ENCODE measurements at regions not wholly inside any gene's neighbourhood (a gene's known extent, or its start where the extent isn't known, plus 50 kb on each side); places are given as distances from the start of the nearest gene placed in this dataset.

- dilution Hi-C loops (cut with MboI; ENCODE audit: extremely low pct_ligation_motif_present, low sequenced_read_pairs) = no loop called here
- no peaks in the 10 kb centered on the region for H3K27me3 ChIP-seq (ENCODE audit: control insufficient read depth, extremely low read depth, insufficient read depth, low read length)
- no peaks in the 10 kb centered on the region for H3K9me3 ChIP-seq (ENCODE audit: control insufficient read depth, low read depth, low read length)
- no peaks in the 10 kb centered on the region for H4K20me1 ChIP-seq (ENCODE audit: control insufficient read depth, extremely low read depth, insufficient read depth, low read length)
- H3K9me1 ChIP-seq (ENCODE audit: control insufficient read depth, extremely low read depth, insufficient read depth, low read length) = no peaks in the 10 kb centered on the region
- FAIRE-seq (no peak), DNase-seq (ENCODE audit: low read depth, low spot score) (no peak)
- H3K4me3 ChIP-seq (ENCODE audit: control insufficient read depth in 2 of 3, extremely low read depth in 1 of 3, insufficient read depth in 2 of 3, low read depth in 1 of 3, low read length in 3 of 3) = no peak overlapping the region
- no peak overlapping the region for H3K27ac ChIP-seq (ENCODE audit: control insufficient read depth, insufficient read depth, low read length)
- no peak overlapping the region for H3K4me2 ChIP-seq (ENCODE audit: control insufficient read depth, extremely low read depth, insufficient read depth, low read depth, low read length)
- H3K4me1 ChIP-seq (ENCODE audit: control insufficient read depth, extremely low read depth, insufficient read depth, low read length) = no peaks in the 10 kb centered on the region
- no peaks in the 10 kb centered on the region for H3K79me2 ChIP-seq (ENCODE audit: control insufficient read depth, insufficient read depth, low read length)
- TF ChIP-seq CTCF (optimal IDR thresholded peaks at IDR 0.05 in 1 of 3, IDR thresholded peaks at IDR 0.05 in 1 of 3, conservative IDR thresholded peaks at IDR 0.05 in 1 of 3; ENCODE audit: extremely low read depth in 1 of 3, insufficient read depth in 2 of 3, low read length in 3 of 3) (no peak), EZH2 (IDR thresholded peaks at IDR 0.05; ENCODE audit: low read length) (no peak)
- H3K36me3 ChIP-seq (ENCODE audit: control insufficient read depth in 2 of 2, extremely low read depth in 1 of 2, insufficient read depth in 2 of 2, low read length in 2 of 2) = no peaks in the 10 kb centered on the region
- H3K9ac ChIP-seq (ENCODE audit: control insufficient read depth, extremely low read depth, insufficient read depth, low read length) = no peak overlapping the region
- H2AFZ ChIP-seq (ENCODE audit: control insufficient read depth, low read length) = no peak overlapping the region
Observed at GRCh38 chr2:164412831-164413230, 208.5 kb downstream of the GRB14 start.

GRCh38 chr2:164389411-164389810, 231.9 kb downstream of the GRB14 start:
- H3K9me1 ChIP-seq (ENCODE audit: control insufficient read depth, extremely low read depth, insufficient read depth, low read length) = no peaks in the 10 kb centered on the region
- no peak overlapping the region for H3K4me2 ChIP-seq (ENCODE audit: control insufficient read depth, extremely low read depth, insufficient read depth, low read depth, low read length)
- FAIRE-seq = no peak
- no peaks in the 10 kb centered on the region for H4K20me1 ChIP-seq (ENCODE audit: control insufficient read depth, extremely low read depth, insufficient read depth, low read length)
- H3K79me2 ChIP-seq (ENCODE audit: control insufficient read depth, insufficient read depth, low read length) = no peaks in the 10 kb centered on the region
- no peak overlapping the region for H3K27ac ChIP-seq (ENCODE audit: control insufficient read depth, insufficient read depth, low read length)
- dilution Hi-C loops (cut with MboI; ENCODE audit: extremely low pct_ligation_motif_present, low sequenced_read_pairs) = no loop called here
- DNase-seq (ENCODE audit: low read depth, low spot score) = no peak
- no peaks in the 10 kb centered on the region for H3K27me3 ChIP-seq (ENCODE audit: control insufficient read depth, extremely low read depth, insufficient read depth, low read length)
- no peak overlapping the region for H3K4me3 ChIP-seq (ENCODE audit: control insufficient read depth in 2 of 3, extremely low read depth in 1 of 3, insufficient read depth in 2 of 3, low read depth in 1 of 3, low read length in 3 of 3)
- no peaks in the 10 kb centered on the region for H3K36me3 ChIP-seq (ENCODE audit: control insufficient read depth in 2 of 2, extremely low read depth in 1 of 2, insufficient read depth in 2 of 2, low read length in 2 of 2)
- H3K9ac ChIP-seq (ENCODE audit: control insufficient read depth, extremely low read depth, insufficient read depth, low read length) = no peak overlapping the region
- H3K9me3 ChIP-seq (ENCODE audit: control insufficient read depth, low read depth, low read length) = no peaks in the 10 kb centered on the region
- peak overlapping the region; percentile 27 for H2AFZ ChIP-seq (ENCODE audit: control insufficient read depth, low read length)
- TF ChIP-seq CTCF (optimal IDR thresholded peaks at IDR 0.05 in 1 of 3, IDR thresholded peaks at IDR 0.05 in 1 of 3, conservative IDR thresholded peaks at IDR 0.05 in 1 of 3; ENCODE audit: extremely low read depth in 1 of 3, insufficient read depth in 2 of 3, low read length in 3 of 3) (no peak), EZH2 (IDR thresholded peaks at IDR 0.05; ENCODE audit: low read length) (no peak)
- H3K4me1 ChIP-seq (ENCODE audit: control insufficient read depth, extremely low read depth, insufficient read depth, low read length) = peaks cover 14% of the 10 kb centered on the region
